ENCODE measurements at regions not wholly inside any gene's neighbourhood (a gene's known extent, or its start where the extent isn't known, plus 50 kb on each side); places are given as distances from the start of the nearest gene placed in this dataset.

- FAIRE-seq = no peak
- no peak for DNase-seq (ENCODE audit: insufficient read length, low spot score)
Observed at GRCh38 chr4:25569716-25570115, 85.9 kb upstream of the SLC34A2 start.

DNA sequence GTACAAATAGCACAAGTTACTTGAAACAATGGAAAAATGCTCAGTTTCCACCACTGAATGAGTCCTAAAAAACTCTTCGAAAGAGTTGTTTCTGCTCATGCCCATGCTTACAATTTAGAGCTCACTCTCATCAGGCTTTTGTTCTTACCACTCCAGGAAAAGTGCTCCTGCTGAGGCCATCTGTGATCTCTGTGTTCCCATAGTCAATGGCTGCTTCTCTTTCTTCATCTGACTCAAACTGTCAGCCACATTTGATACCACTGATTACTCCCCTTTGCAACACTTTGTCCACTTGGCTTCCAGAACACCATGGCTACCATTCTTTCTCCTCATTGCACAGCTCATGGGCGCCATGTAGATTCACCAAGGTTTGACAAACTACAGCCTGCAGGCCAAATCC, 80.0 kb upstream of the SLC34A2 start:
- DNase-seq (ENCODE audit: insufficient read length, low spot score) (no peak), FAIRE-seq (no peak)
- TF ChIP-seq, protein P1, sequence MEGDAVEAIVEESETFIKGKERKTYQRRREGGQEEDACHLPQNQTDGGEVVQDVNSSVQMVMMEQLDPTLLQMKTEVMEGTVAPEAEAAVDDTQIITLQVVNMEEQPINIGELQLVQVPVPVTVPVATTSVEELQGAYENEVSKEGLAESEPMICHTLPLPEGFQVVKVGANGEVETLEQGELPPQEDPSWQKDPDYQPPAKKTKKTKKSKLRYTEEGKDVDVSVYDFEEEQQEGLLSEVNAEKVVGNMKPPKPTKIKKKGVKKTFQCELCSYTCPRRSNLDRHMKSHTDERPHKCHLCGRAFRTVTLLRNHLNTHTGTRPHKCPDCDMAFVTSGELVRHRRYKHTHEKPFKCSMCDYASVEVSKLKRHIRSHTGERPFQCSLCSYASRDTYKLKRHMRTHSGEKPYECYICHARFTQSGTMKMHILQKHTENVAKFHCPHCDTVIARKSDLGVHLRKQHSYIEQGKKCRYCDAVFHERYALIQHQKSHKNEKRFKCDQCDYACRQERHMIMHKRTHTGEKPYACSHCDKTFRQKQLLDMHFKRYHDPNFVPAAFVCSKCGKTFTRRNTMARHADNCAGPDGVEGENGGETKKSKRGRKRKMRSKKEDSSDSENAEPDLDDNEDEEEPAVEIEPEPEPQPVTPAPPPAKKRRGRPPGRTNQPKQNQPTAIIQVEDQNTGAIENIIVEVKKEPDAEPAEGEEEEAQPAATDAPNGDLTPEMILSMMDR (IDR thresholded peaks at IDR 0.05; ENCODE audit: insufficient read depth, missing control alignments) = no peak

More at GRCh38 chr4:25569716-25570115, 85.9 kb upstream of the SLC34A2 start:
- TF ChIP-seq, protein P1 (IDR thresholded peaks at IDR 0.05; ENCODE audit: insufficient read depth, missing control alignments) = no peak

DNA sequence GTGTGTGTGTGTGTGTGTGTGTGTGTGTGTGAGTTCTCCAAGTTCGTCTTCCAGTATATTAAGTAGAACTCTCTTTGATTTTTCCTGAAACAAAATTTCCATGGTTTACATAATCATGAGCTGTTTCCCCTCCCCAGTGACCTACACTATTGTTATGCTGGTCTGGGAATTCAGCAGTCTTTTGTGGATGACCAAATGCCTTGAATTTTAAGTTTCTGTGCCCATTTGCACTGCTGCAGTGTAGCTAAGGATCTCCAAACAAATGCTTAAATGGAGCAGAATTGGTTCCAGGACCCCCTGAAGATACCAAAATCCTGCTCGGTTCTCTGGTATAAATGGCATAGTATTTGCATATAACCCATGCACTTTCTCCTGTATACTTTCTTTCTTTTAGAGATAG, 77.2 kb upstream of the SLC34A2 start:
- FAIRE-seq (no peak), DNase-seq (ENCODE audit: insufficient read length, low spot score) (no peak)
- TF ChIP-seq, protein P1 (IDR thresholded peaks at IDR 0.05; ENCODE audit: insufficient read depth, missing control alignments) = no peak

GRCh38 chr4:25580633-25581467, 74.8 kb upstream of the SLC34A2 start:
- DNase-seq (ENCODE audit: insufficient read length, low spot score) = peak; percentile 76
- TF ChIP-seq, protein P1 (IDR thresholded peaks at IDR 0.05; ENCODE audit: insufficient read depth, missing control alignments) = no peak
- FAIRE-seq = peak; percentile 71

DNA sequence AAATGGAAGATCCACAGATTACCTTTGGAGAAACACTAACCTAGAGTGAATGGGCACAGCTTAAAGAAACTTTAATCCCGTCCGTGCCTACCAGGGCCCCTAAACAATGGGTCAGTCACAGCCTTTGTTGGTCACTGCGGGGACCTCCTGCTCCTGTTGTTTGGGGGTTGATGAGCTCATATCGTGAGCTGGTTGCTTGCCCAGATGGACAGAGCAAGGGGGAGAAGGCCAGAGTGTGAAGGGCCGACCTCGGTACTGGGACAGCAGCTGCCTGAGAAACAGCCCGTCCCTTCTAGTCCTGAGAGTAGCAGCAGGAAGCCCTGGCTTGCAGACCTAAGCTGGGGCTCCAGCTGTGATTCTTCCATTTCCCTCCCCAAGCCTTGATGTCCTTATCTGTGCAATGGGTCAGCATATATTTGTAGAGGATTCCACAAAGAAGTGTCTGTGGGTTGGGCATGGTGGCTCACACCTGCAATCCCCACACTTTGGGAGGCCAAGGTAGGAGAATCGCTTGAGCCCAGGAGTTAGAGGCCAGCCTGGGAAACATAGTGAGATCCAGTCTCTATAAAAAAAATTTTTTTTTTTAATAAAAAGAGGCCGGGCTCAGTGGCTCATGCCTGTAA, 69.6 kb upstream of the SLC34A2 start:
- TF ChIP-seq, protein P1 (IDR thresholded peaks at IDR 0.05; ENCODE audit: insufficient read depth, missing control alignments) = no peak
- DNase-seq (ENCODE audit: insufficient read length, low spot score) (no peak), FAIRE-seq (no peak)

- DNase-seq (ENCODE audit: insufficient read length, low spot score) = no peak
- TF ChIP-seq, protein P1 (IDR thresholded peaks at IDR 0.05; ENCODE audit: insufficient read depth, missing control alignments) = no peak
Observed at GRCh38 chr4:25588206-25588605, 67.4 kb upstream of the SLC34A2 start.

DNA sequence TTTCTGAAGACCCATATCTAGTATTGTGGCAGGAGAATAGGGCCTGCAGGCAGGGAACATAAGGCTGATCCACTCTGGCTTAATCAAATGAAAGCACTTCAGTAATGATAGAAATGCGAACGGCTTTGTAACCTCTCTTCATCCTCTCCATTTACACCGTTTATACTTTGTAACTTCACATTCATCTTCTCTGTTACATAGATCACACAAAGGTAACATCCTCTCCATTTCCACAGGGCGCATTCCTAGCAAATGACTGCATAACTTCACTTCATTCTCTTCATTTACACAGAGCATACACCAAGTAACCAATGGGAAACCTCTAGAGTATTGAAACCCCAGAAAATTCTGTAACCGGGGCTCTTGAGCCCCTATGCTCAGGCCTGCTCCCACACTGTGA, 65.5 kb upstream of the SLC34A2 start:
- TF ChIP-seq, protein P1 (IDR thresholded peaks at IDR 0.05; ENCODE audit: insufficient read depth, missing control alignments) = no peak
- no peak for DNase-seq (ENCODE audit: insufficient read length, low spot score)
- no peak for FAIRE-seq

More at GRCh38 chr4:25588206-25588605, 67.4 kb upstream of the SLC34A2 start:
- no peak for FAIRE-seq
